Prostate gland (tissue), 2 donors: ENCODE measurements at regions not wholly inside any gene's neighbourhood (a gene's known extent, or its start where the extent isn't known, plus 50 kb on each side); places are given as distances from the start of the nearest gene placed in this dataset.

ENCODE experiments used
- POLR2AphosphoS5 ChIP-seq: sonication (generic); formaldehyde crosslinking; IDR thresholded peaks from one replicate; pipeline ENCODE4 v1.6.1; 2017; ENCODE audit warnings: antibody characterized with exemption
- TF ChIP-seq, protein P1 (sequence below), 4 experiments: fragments of 200-600 bp in 2 of 4; fragments of 450-650 bp in 2 of 4; sonication (generic) in 2 of 4; IDR thresholded peaks; 1 replicate in 3 of 4; 2 replicates in 1 of 4; pipeline ENCODE4 v1.5.1; 2016 to 2019; ENCODE audit warnings: antibody characterized with exemption in 4 of 4, mild to moderate bottlenecking in 2 of 4, moderate library complexity in 2 of 4

DNA sequence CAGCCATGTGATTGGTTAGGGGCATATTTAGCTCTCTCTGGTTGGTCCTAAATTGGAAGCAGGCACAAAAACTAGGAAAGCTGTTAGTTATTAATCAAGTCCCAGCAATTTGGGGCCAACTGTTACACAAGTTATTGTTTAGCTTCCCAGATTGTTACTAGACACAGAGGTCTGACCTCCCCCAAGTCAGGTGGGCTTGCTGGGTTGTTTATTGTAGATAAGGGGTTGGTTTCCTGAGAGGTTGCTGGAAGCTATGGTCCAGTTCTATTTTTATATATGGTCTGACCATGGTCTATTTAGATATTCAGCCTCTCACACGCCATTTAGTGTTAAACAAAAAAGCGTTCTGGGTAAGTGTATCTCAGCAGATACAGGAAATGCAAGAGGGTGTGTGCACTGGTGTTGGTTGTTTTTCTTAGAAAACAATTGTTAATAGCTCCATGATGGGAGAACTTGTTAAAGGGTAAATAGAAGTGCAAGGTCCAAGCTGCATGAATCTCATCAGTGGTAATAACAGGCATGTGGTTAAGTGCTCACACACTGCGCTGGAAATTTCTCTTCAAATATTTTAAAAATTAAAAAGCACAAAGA is 150.0 kb downstream of the RAP2A start:
- TF ChIP-seq, protein P1, sequence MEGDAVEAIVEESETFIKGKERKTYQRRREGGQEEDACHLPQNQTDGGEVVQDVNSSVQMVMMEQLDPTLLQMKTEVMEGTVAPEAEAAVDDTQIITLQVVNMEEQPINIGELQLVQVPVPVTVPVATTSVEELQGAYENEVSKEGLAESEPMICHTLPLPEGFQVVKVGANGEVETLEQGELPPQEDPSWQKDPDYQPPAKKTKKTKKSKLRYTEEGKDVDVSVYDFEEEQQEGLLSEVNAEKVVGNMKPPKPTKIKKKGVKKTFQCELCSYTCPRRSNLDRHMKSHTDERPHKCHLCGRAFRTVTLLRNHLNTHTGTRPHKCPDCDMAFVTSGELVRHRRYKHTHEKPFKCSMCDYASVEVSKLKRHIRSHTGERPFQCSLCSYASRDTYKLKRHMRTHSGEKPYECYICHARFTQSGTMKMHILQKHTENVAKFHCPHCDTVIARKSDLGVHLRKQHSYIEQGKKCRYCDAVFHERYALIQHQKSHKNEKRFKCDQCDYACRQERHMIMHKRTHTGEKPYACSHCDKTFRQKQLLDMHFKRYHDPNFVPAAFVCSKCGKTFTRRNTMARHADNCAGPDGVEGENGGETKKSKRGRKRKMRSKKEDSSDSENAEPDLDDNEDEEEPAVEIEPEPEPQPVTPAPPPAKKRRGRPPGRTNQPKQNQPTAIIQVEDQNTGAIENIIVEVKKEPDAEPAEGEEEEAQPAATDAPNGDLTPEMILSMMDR (IDR thresholded peaks at IDR 0.05), result no peak
- no peak for TF ChIP-seq POLR2AphosphoS5
